ENCODE measurements at regions not wholly inside any gene's neighbourhood (a gene's known extent, or its start where the extent isn't known, plus 50 kb on each side); places are given as distances from the start of the nearest gene placed in this dataset.
"Not testable (repeated sequence)": the region's sequence is repeated elsewhere in the genome, so short reads cannot be mapped to it uniquely, and the experiment has no call there.

- DNase-seq, result no peak
Measured at GRCh38 chr3:109678600-109678999, 341.3 kb upstream of the DPPA4 start.

- no peak for DNase-seq
Measured at GRCh38 chr3:109679664-109680063, 342.3 kb upstream of the DPPA4 start.

- DNase-seq, result no peak
Measured at GRCh38 chr3:109683746-109684145, 346.4 kb upstream of the DPPA4 start.

GRCh38 chr3:109685084-109686079 is 348.0 kb upstream of the DPPA4 start:
- DNase-seq, result peak; percentile 96

GRCh38 chr3:109687626-109688025 is 350.3 kb upstream of the DPPA4 start:
- DNase-seq, result no peak

GRCh38 chr3:109696932-109697331 is 359.6 kb upstream of the DPPA4 start:
- no peak for DNase-seq

- DNase-seq, result peak; percentile 23
Measured at GRCh38 chr3:109702252-109702651, 364.9 kb upstream of the DPPA4 start.

- DNase-seq, result no peak
Measured at GRCh38 chr3:109702976-109703375, 365.6 kb upstream of the DPPA4 start.

GRCh38 chr3:109705133-109705532 is 367.8 kb upstream of the DPPA4 start:
- not testable (repeated sequence) for DNase-seq

- DNase-seq, result no peak
Measured at GRCh38 chr3:109707617-109708016, 370.3 kb upstream of the DPPA4 start.

GRCh38 chr3:109713288-109713687 is 375.9 kb upstream of the DPPA4 start:
- no peak for DNase-seq

GRCh38 chr3:109715707-109716106 is 378.4 kb upstream of the DPPA4 start:
- no peak for DNase-seq

GRCh38 chr3:109718850-109719249 is 381.5 kb upstream of the DPPA4 start:
- DNase-seq, result no peak

GRCh38 chr3:109728861-109729494 is 391.6 kb upstream of the DPPA4 start:
- DNase-seq, result no peak

GRCh38 chr3:109731639-109732473 is 394.5 kb upstream of the DPPA4 start:
- peak; percentile 40 for DNase-seq

- DNase-seq, result no peak
Measured at GRCh38 chr3:109743981-109744380, 406.6 kb upstream of the DPPA4 start.

- DNase-seq, result no peak
Measured at GRCh38 chr3:109772520-109772919, 435.2 kb upstream of the DPPA4 start.

GRCh38 chr3:109774108-109774507 is 436.8 kb upstream of the DPPA4 start:
- DNase-seq, result no peak

GRCh38 chr3:109784285-109784684 is 446.9 kb upstream of the DPPA4 start:
- no peak for DNase-seq

- no peak for DNase-seq
Measured at GRCh38 chr3:109784852-109785631, 447.7 kb upstream of the DPPA4 start.

GRCh38 chr3:109803274-109803673 is 465.9 kb upstream of the DPPA4 start:
- no peak for DNase-seq

GRCh38 chr3:109804697-109805096 is 467.4 kb upstream of the DPPA4 start:
- no peak for DNase-seq

Measured in fibroblast of skin of abdomen (primary cell).